ENCODE measurements at regions not wholly inside any gene's neighbourhood (a gene's known extent, or its start where the extent isn't known, plus 50 kb on each side); places are given as distances from the start of the nearest gene placed in this dataset.
"Not testable (repeated sequence)": the region's sequence is repeated elsewhere in the genome, so short reads cannot be mapped to it uniquely, and the experiment has no call there.

GRCh38 chr17:54712798-54713197 is 187.9 kb upstream of the TOM1L1 start:
- not testable (repeated sequence) for TF ChIP-seq CTCF (optimal IDR thresholded peaks at IDR 0.05 in 1 of 3, IDR thresholded peaks at IDR 0.05 in 1 of 3, conservative IDR thresholded peaks at IDR 0.05 in 1 of 3; ENCODE audit: extremely low read depth in 1 of 3, insufficient read depth in 2 of 3, low read length in 3 of 3); EZH2 (IDR thresholded peaks at IDR 0.05; ENCODE audit: low read length)
